Activated CD4-positive, alpha-beta T cell treated with anti-CD3 and anti-CD28 coated beads, Interleukin-2, amount 10 ng/mL, durations not matched to agents 7 days and 5 days (primary cell): ENCODE measurements at regions not wholly inside any gene's neighbourhood (a gene's known extent, or its start where the extent isn't known, plus 50 kb on each side); places are given as distances from the start of the nearest gene placed in this dataset.

Source experiments
- CTCF ChIA-PET: fragments of 350-600 bp; sonication (Branson Sonifier 250); formaldehyde crosslinking; loops from one replicate; lab custom pipeline; 2021; ENCODE audit warnings: antibody characterized with exemption; lab: Charles Lee
- POLR2A ChIA-PET: fragments of 350-600 bp; sonication (Branson Sonifier 250); formaldehyde crosslinking; loops from one replicate; lab custom pipeline; 2021; ENCODE audit warnings: antibody characterized with exemption; lab: Charles Lee
- DNase-seq: peaks from one replicate; pipeline ENCODE4 v3.0.0-alpha.2; 2020
- H3K27ac Mint-ChIP-seq: one replicate; pipeline ENCODE4 v1.8.0; 2021; ENCODE audit warnings: mild to moderate bottlenecking, moderate library complexity, mixed read lengths
- H3K27me3 Mint-ChIP-seq: one replicate; pipeline ENCODE4 v1.8.0; 2021; ENCODE audit warnings: mixed read lengths
- H3K36me3 Mint-ChIP-seq: one replicate; pipeline ENCODE4 v1.8.0; 2021; ENCODE audit warnings: low read depth, mixed read lengths
- H3K4me1 Mint-ChIP-seq: one replicate; pipeline ENCODE4 v1.8.0; 2021; ENCODE audit warnings: mixed read lengths
- H3K4me3 Mint-ChIP-seq: one replicate; pipeline ENCODE4 v1.8.0; 2021; ENCODE audit warnings: mild to moderate bottlenecking, moderate library complexity, mixed read lengths
- H3K9me3 Mint-ChIP-seq: one replicate; pipeline ENCODE4 v1.8.0; 2021; ENCODE audit warnings: mixed read lengths

DNA sequence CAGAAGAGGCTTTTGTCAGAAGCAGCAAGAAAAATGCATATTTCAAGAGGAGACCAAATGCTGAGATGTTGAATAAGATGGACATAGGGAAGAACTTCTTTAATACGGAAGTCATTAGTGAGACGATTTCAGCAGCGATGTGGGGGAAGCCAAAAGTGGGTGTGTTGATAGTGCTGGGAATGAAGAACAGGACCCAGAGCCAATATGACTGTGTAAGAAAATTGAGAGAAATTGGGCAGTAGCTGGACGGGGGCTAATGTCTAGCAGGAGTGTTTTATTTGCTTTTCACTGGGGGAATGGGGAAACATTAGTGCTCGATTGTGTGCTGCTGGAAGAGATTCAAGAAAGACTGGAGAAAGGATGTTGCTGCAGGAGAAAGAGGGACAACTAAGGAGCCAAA, 788.7 kb upstream of the KLHL29 start:
- Mint-ChIP-seq H3K4me1 (no peaks in the 10 kb centered on the region), H3K36me3 (no peaks in the 10 kb centered on the region), H3K27ac (no peak overlapping the region), H3K9me3 (peaks cover 2% of the 10 kb centered on the region), H3K4me3 (no peak overlapping the region), H3K27me3 (no peaks in the 10 kb centered on the region)
- ChIA-PET CTCF (no interaction called here), POLR2A (no interaction called here)
- no peak for DNase-seq

DNA sequence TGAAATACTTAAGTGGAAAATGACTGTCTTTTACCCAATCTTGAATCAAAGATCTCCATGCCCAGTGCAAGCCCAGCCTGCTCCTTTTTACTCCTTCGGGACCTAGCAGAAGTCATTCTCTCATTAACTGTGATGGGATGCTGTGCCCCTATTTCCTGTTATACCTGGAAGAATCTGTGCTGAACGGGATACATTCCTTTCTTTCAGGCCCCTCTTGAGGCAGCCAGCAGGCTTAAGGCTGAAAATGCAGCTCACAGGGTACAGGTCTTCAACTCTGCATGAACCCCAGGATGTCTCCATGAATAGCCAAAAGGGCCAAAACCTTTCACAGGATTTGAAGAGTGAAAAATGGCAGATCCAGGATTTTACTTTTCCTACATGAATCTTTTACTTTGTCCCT, 784.8 kb upstream of the KLHL29 start:
- no peak overlapping the region for H3K4me3 Mint-ChIP-seq
- CTCF ChIA-PET: no interaction called here
- no peak overlapping the region for H3K27ac Mint-ChIP-seq
- no peaks in the 10 kb centered on the region for H3K27me3 Mint-ChIP-seq
- POLR2A ChIA-PET: no interaction called here
- H3K4me1 Mint-ChIP-seq: no peaks in the 10 kb centered on the region
- H3K36me3 Mint-ChIP-seq: no peaks in the 10 kb centered on the region
- no peak for DNase-seq
- no peaks in the 10 kb centered on the region for H3K9me3 Mint-ChIP-seq

- Mint-ChIP-seq H3K4me3 (no peak overlapping the region), H3K27me3 (no peaks in the 10 kb centered on the region), H3K9me3 (peaks cover 3% of the 10 kb centered on the region), H3K36me3 (no peaks in the 10 kb centered on the region), H3K27ac (no peak overlapping the region), H3K4me1 (no peaks in the 10 kb centered on the region)
- POLR2A ChIA-PET: no interaction called here
- CTCF ChIA-PET: no interaction called here
- DNase-seq: no peak
Observed at GRCh38 chr2:22600999-22601398, 784.0 kb upstream of the KLHL29 start.

GRCh38 chr2:22604136-22604535, 780.8 kb upstream of the KLHL29 start:
- POLR2A ChIA-PET: no interaction called here
- Mint-ChIP-seq H3K4me3 (no peak overlapping the region), H3K27me3 (no peaks in the 10 kb centered on the region), H3K27ac (no peak overlapping the region), H3K4me1 (no peaks in the 10 kb centered on the region), H3K9me3 (peaks cover 3% of the 10 kb centered on the region), H3K36me3 (no peaks in the 10 kb centered on the region)
- CTCF ChIA-PET: no interaction called here
- DNase-seq: no peak

- H3K9me3 Mint-ChIP-seq: no peaks in the 10 kb centered on the region
- no peaks in the 10 kb centered on the region for H3K4me1 Mint-ChIP-seq
- no peak overlapping the region for H3K4me3 Mint-ChIP-seq
- DNase-seq: no peak
- H3K27me3 Mint-ChIP-seq: no peaks in the 10 kb centered on the region
- no peaks in the 10 kb centered on the region for H3K36me3 Mint-ChIP-seq
- ChIA-PET CTCF (no interaction called here), POLR2A (no interaction called here)
- H3K27ac Mint-ChIP-seq: no peak overlapping the region
Observed at GRCh38 chr2:22616031-22616430, 768.9 kb upstream of the KLHL29 start.

DNA sequence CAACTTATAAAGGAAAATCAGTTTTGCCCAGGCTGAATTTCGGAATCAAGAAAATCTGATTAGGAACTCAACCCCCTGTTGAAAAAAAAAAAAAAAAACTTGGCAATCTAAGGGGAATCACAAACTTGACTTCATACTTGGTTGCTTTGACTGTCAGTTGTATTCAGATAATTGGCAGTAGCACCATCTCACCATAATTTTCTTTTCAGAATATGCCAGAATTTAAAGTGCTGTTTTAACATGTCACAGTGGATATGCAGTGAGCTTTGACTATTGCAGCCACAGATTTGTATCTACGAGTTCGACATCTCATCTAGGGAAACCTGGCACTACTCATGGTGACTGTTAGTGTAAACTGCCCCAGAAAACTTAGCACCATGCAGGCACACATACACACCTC, 761.4 kb upstream of the KLHL29 start:
- no peaks in the 10 kb centered on the region for H3K9me3 Mint-ChIP-seq
- H3K36me3 Mint-ChIP-seq: no peaks in the 10 kb centered on the region
- no peak for DNase-seq
- no peaks in the 10 kb centered on the region for H3K4me1 Mint-ChIP-seq
- no peaks in the 10 kb centered on the region for H3K27me3 Mint-ChIP-seq
- no peak overlapping the region for H3K4me3 Mint-ChIP-seq
- POLR2A ChIA-PET: no interaction called here
- CTCF ChIA-PET: no interaction called here
- H3K27ac Mint-ChIP-seq: no peak overlapping the region

GRCh38 chr2:22626621-22627020, 758.4 kb upstream of the KLHL29 start:
- Mint-ChIP-seq H3K4me3 (no peak overlapping the region), H3K27me3 (no peaks in the 10 kb centered on the region), H3K36me3 (no peaks in the 10 kb centered on the region), H3K4me1 (no peaks in the 10 kb centered on the region), H3K9me3 (no peaks in the 10 kb centered on the region), H3K27ac (no peak overlapping the region)
- no peak for DNase-seq
- CTCF ChIA-PET: no interaction called here
- POLR2A ChIA-PET: no interaction called here

GRCh38 chr2:22628221-22628620, 756.8 kb upstream of the KLHL29 start:
- H3K9me3 Mint-ChIP-seq: no peaks in the 10 kb centered on the region
- H3K27ac Mint-ChIP-seq: no peak overlapping the region
- H3K4me1 Mint-ChIP-seq: no peaks in the 10 kb centered on the region
- no peak for DNase-seq
- H3K27me3 Mint-ChIP-seq: no peaks in the 10 kb centered on the region
- no peak overlapping the region for H3K4me3 Mint-ChIP-seq
- CTCF ChIA-PET: no interaction called here
- POLR2A ChIA-PET: no interaction called here
- H3K36me3 Mint-ChIP-seq: no peaks in the 10 kb centered on the region

GRCh38 chr2:22628906-22629305, 756.1 kb upstream of the KLHL29 start:
- no peaks in the 10 kb centered on the region for H3K4me1 Mint-ChIP-seq
- H3K27ac Mint-ChIP-seq: no peak overlapping the region
- no peaks in the 10 kb centered on the region for H3K9me3 Mint-ChIP-seq
- ChIA-PET POLR2A (no interaction called here), CTCF (no interaction called here)
- no peaks in the 10 kb centered on the region for H3K27me3 Mint-ChIP-seq
- DNase-seq: no peak
- no peaks in the 10 kb centered on the region for H3K36me3 Mint-ChIP-seq
- no peak overlapping the region for H3K4me3 Mint-ChIP-seq

DNA sequence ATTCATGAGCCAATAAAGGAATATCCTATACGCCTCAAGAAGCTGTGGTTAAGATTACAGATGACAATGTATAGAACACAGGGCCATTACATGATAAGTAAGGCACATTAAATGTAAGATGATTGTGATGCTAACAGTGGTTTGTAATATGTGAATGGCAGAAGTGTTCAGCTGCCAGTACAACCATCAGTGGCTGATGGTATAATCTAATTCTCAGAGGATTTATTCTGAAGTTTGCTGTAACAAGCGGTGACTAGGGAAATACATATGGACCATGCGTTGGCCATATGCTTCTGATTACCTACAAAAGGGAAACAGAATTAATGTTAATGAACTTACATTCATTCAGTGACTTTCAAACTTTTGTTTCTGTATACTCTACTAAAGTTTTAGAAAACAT, 750.8 kb upstream of the KLHL29 start:
- peaks cover 3% of the 10 kb centered on the region for H3K9me3 Mint-ChIP-seq
- ChIA-PET POLR2A (no interaction called here), CTCF (no interaction called here)
- no peak overlapping the region for H3K4me3 Mint-ChIP-seq
- H3K27me3 Mint-ChIP-seq: no peaks in the 10 kb centered on the region
- no peaks in the 10 kb centered on the region for H3K36me3 Mint-ChIP-seq
- no peak for DNase-seq
- no peak overlapping the region for H3K27ac Mint-ChIP-seq
- H3K4me1 Mint-ChIP-seq: no peaks in the 10 kb centered on the region

GRCh38 chr2:22656426-22656825, 728.6 kb upstream of the KLHL29 start:
- ChIA-PET POLR2A (no interaction called here), CTCF (no interaction called here)
- H3K9me3 Mint-ChIP-seq: peaks cover 2% of the 10 kb centered on the region
- no peak for DNase-seq
- no peaks in the 10 kb centered on the region for H3K36me3 Mint-ChIP-seq
- H3K4me1 Mint-ChIP-seq: no peaks in the 10 kb centered on the region
- H3K27ac Mint-ChIP-seq: no peak overlapping the region
- no peak overlapping the region for H3K4me3 Mint-ChIP-seq
- H3K27me3 Mint-ChIP-seq: no peaks in the 10 kb centered on the region

DNA sequence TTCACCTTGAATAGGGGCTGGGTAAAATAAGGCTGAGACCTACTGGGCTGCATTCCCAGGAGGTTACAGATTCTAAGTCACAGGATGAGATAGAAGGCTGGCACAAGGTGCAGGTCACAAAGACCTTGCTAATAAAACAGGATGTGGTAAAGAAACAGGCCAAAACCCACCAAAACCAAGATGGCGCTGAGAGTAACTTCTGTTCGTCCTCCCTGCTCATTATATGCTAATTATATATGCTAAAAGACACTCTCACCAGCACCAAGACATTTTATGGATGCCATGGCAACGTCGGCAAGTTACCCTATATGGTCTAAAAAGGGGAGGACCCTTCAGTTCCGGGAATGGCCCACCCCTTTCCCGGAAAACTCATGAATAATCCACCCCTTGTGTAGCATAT, 711.5 kb upstream of the KLHL29 start:
- H3K4me1 Mint-ChIP-seq: no peaks in the 10 kb centered on the region
- no peak overlapping the region for H3K4me3 Mint-ChIP-seq
- ChIA-PET CTCF (no interaction called here), POLR2A (no interaction called here)
- DNase-seq: no peak
- no peak overlapping the region for H3K27ac Mint-ChIP-seq
- no peaks in the 10 kb centered on the region for H3K27me3 Mint-ChIP-seq
- H3K9me3 Mint-ChIP-seq: no peaks in the 10 kb centered on the region
- H3K36me3 Mint-ChIP-seq: no peaks in the 10 kb centered on the region

DNA sequence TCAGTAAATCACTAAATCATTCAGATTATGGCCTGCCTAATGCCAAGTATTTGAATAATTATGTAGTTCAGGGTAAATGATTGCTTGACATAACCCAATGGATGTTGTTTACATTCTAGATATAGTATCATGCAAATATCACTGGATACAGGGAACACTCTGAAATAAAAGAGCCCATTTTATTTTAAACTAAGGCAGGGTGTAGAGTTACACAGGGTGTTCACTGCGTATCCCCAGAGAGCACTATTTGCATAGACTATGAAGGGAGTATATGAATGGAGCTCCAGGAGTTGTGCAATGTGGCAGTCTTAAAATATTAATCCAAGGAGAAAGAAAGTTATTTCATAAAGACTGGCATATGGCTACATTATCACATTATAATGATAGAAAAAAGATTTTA, 701.1 kb upstream of the KLHL29 start:
- POLR2A ChIA-PET: no interaction called here

DNA sequence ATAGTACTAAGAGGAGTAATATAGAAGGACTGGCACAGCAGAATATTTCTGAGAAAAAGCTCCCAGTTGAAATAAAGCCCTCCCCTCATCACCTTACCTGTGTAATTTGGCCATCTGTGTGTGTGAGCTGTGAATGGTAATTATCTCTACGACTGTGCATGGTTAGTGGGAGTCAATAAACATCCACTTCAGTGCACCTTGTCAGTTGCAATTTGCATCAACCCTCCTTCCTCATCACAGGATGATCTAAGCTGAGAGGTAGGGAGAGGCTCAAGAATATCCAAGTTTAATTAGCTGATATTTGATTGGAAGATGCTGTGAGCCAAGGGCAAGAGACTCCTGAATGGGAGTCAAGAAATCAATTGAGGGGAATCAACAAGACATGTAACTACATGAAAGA, 694.9 kb upstream of the KLHL29 start:
- Mint-ChIP-seq H3K9me3 (no peaks in the 10 kb centered on the region), H3K36me3 (no peaks in the 10 kb centered on the region), H3K27ac (no peak overlapping the region), H3K4me1 (no peaks in the 10 kb centered on the region), H3K4me3 (no peak overlapping the region), H3K27me3 (no peaks in the 10 kb centered on the region)
- no peak for DNase-seq
- ChIA-PET POLR2A (no interaction called here), CTCF (no interaction called here)

More for the DNA sequence above, 701.1 kb upstream of the KLHL29 start:
- DNase-seq: no peak
- CTCF ChIA-PET: interaction anchor here (0.5 to 0.6 kb wide), 2 partner anchors 10 to 1955 kb away, joined by 3 to 6 read pairs; no protein-coding TSS in a partner anchor
- Mint-ChIP-seq H3K27me3 (no peaks in the 10 kb centered on the region), H3K4me3 (no peak overlapping the region), H3K4me1 (no peaks in the 10 kb centered on the region), H3K9me3 (no peaks in the 10 kb centered on the region), H3K36me3 (no peaks in the 10 kb centered on the region), H3K27ac (no peak overlapping the region)
